ENCODE measurements at regions not wholly inside any gene's neighbourhood (a gene's known extent, or its start where the extent isn't known, plus 50 kb on each side); places are given as distances from the start of the nearest gene placed in this dataset.

DNA sequence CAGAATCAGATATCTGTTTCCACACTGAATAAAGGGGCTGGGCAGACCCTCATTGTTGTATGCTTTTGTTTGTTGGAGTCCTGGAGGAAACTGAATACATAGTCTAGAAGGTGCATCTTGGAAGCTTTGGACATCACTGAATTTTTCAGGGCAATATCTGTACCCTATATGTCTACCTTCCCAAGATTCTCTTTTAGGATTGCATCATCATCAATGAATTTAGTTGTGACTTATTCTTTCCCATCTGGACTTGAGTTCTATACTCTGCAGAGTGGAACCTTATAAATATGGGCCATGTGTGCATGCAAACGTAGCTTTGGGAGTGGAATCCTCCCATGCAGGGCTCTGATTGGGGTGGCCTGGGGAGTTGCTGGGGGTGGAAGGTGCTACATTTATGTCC is 60.7 kb upstream of the PROKR2 start:
- Mint-ChIP-seq H3K36me3 (ENCODE audit: insufficient read depth, unreplicated experiment) (no peaks in the 10 kb centered on the region), H3K9me3 (ENCODE audit: low read depth, unreplicated experiment) (no peaks in the 10 kb centered on the region), H3K27ac (ENCODE audit: unreplicated experiment) (no peak overlapping the region), H3K4me3 (ENCODE audit: low read depth, unreplicated experiment) (no peak overlapping the region), H3K4me1 (ENCODE audit: low read depth, unreplicated experiment) (no peaks in the 10 kb centered on the region), H3K27me3 (ENCODE audit: unreplicated experiment) (no peaks in the 10 kb centered on the region)
- TF ChIP-seq CTCF (IDR thresholded peaks at IDR 0.05; ENCODE audit: unreplicated experiment): no peak
- CTCF ChIA-PET: no interaction called here
- DNase-seq: no peak
- BruUV-seq (replicated peaks): no TSS peak
- intact Hi-C loops (cut with micrococcal nuclease; ENCODE audit: unreplicated experiment): no loop called here

DNA sequence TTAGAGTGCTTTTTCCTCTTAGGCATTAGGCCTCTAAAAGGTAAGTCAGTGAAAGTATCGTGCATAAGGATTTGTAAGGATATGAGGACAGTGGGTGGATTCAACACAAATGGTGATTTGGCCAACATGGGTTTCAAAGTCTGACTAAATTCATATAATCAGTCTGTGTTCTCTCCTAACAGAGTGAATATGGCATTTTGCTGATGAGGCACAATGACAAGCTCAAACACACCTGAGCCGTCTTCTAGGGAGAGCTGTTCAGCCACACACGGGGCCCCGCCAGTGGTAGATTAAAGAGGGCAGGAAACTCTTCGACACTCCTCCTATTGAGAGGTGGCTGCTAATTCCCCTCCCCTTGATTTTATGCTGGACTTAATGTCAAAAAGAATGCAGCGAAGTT is 59.5 kb upstream of the PROKR2 start:
- Mint-ChIP-seq H3K4me1 (ENCODE audit: low read depth, unreplicated experiment) (no peaks in the 10 kb centered on the region), H3K4me3 (ENCODE audit: low read depth, unreplicated experiment) (no peak overlapping the region), H3K36me3 (ENCODE audit: insufficient read depth, unreplicated experiment) (no peaks in the 10 kb centered on the region), H3K27me3 (ENCODE audit: unreplicated experiment) (no peaks in the 10 kb centered on the region), H3K9me3 (ENCODE audit: low read depth, unreplicated experiment) (no peaks in the 10 kb centered on the region), H3K27ac (ENCODE audit: unreplicated experiment) (no peak overlapping the region)
- intact Hi-C loops (cut with micrococcal nuclease; ENCODE audit: unreplicated experiment): no loop called here
- no peak for TF ChIP-seq CTCF (IDR thresholded peaks at IDR 0.05; ENCODE audit: unreplicated experiment)
- CTCF ChIA-PET: no interaction called here
- no peak for DNase-seq
- no TSS peak for BruUV-seq (replicated peaks)

DNA sequence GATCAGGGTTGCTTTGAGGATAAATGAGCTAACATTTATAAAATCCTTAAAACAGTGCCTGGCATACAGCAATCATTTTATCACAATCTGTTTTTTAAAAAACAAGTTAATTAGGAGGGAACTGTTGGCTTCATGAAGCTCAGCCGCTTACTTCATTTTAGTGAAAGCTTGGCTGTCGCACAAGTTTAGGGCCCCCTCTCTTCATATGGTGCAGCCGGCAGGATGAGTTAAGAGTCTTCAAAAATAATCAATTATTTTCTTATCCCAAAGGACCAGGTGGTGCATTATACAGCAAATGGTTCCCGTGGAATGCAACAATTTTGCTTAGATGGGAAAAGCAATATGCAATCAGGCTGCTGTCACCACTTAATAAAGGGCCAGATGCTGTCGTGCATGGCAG is 57.4 kb upstream of the PROKR2 start:
- H3K4me3 Mint-ChIP-seq (ENCODE audit: low read depth, unreplicated experiment): no peak overlapping the region
- TF ChIP-seq CTCF (IDR thresholded peaks at IDR 0.05; ENCODE audit: unreplicated experiment): no peak
- no peaks in the 10 kb centered on the region for H3K36me3 Mint-ChIP-seq (ENCODE audit: insufficient read depth, unreplicated experiment)
- no peaks in the 10 kb centered on the region for H3K4me1 Mint-ChIP-seq (ENCODE audit: low read depth, unreplicated experiment)
- intact Hi-C loops (cut with micrococcal nuclease; ENCODE audit: unreplicated experiment): no loop called here
- H3K9me3 Mint-ChIP-seq (ENCODE audit: low read depth, unreplicated experiment): no peaks in the 10 kb centered on the region
- H3K27ac Mint-ChIP-seq (ENCODE audit: unreplicated experiment): no peak overlapping the region
- CTCF ChIA-PET: no interaction called here
- no peaks in the 10 kb centered on the region for H3K27me3 Mint-ChIP-seq (ENCODE audit: unreplicated experiment)
- BruUV-seq (replicated peaks): no TSS peak
- no peak for DNase-seq

GRCh38 chr20:5372371-5372770 is 55.6 kb upstream of the PROKR2 start:
- Mint-ChIP-seq H3K27ac (ENCODE audit: unreplicated experiment) (no peak overlapping the region), H3K4me1 (ENCODE audit: low read depth, unreplicated experiment) (no peaks in the 10 kb centered on the region), H3K9me3 (ENCODE audit: low read depth, unreplicated experiment) (no peaks in the 10 kb centered on the region), H3K36me3 (ENCODE audit: insufficient read depth, unreplicated experiment) (no peaks in the 10 kb centered on the region), H3K4me3 (ENCODE audit: low read depth, unreplicated experiment) (no peak overlapping the region), H3K27me3 (ENCODE audit: unreplicated experiment) (no peaks in the 10 kb centered on the region)
- intact Hi-C loops (cut with micrococcal nuclease; ENCODE audit: unreplicated experiment): no loop called here
- BruUV-seq (replicated peaks): no TSS peak
- CTCF ChIA-PET: no interaction called here
- TF ChIP-seq CTCF (IDR thresholded peaks at IDR 0.05; ENCODE audit: unreplicated experiment): no peak
- DNase-seq: no peak

DNA sequence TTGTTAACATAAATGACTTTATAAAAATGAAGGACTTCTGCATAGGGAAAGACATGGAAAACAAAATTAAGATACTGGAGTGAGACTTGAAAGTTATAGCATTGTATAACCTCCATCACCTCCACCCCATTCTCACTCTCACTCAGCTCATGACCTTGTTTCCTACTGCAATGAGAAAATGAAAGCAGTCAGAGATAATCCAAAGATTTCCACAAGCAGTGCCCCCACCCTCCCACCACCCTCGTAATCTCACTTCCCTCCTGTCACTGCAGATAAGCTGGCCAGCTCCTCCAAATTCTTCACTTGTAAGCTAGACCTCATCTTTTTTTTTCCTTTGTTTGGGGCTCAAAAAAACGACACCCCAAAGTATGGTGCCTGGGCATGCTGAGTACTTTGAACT is 52.9 kb upstream of the PROKR2 start:
- H3K27ac Mint-ChIP-seq (ENCODE audit: unreplicated experiment): no peak overlapping the region
- TF ChIP-seq CTCF (IDR thresholded peaks at IDR 0.05; ENCODE audit: unreplicated experiment): no peak
- no peak overlapping the region for H3K4me3 Mint-ChIP-seq (ENCODE audit: low read depth, unreplicated experiment)
- CTCF ChIA-PET: interaction anchor here (0.6 kb wide), 1 partner anchor 26 kb away, joined by 3 read pairs; no protein-coding TSS in a partner anchor
- H3K4me1 Mint-ChIP-seq (ENCODE audit: low read depth, unreplicated experiment): peaks cover 4% of the 10 kb centered on the region
- intact Hi-C loops (cut with micrococcal nuclease; ENCODE audit: unreplicated experiment): no loop called here
- H3K9me3 Mint-ChIP-seq (ENCODE audit: low read depth, unreplicated experiment): peaks cover 5% of the 10 kb centered on the region
- H3K36me3 Mint-ChIP-seq (ENCODE audit: insufficient read depth, unreplicated experiment): no peaks in the 10 kb centered on the region
- no TSS peak for BruUV-seq (replicated peaks)
- no peak for DNase-seq
- no peaks in the 10 kb centered on the region for H3K27me3 Mint-ChIP-seq (ENCODE audit: unreplicated experiment)
